ENCODE measurements at regions not wholly inside any gene's neighbourhood (a gene's known extent, or its start where the extent isn't known, plus 50 kb on each side); places are given as distances from the start of the nearest gene placed in this dataset.

- Histone ChIP-seq H3K9me3 (ENCODE audit: control insufficient read depth, insufficient read depth, low read length) (no peaks in the 10 kb centered on the region), H3K4me1 (ENCODE audit: control insufficient read depth, insufficient read depth, low read length) (no peaks in the 10 kb centered on the region), H3K9ac (ENCODE audit: low read depth, low read length) (no peak overlapping the region), H3K36me3 (ENCODE audit: control insufficient read depth, insufficient read depth, low read length) (no peaks in the 10 kb centered on the region), H3K27me3 (ENCODE audit: control insufficient read depth, insufficient read depth, low read length) (no peaks in the 10 kb centered on the region), H3K4me3 (ENCODE audit: low read depth, low read length) (no peak overlapping the region)
These were observed 933.3 kb downstream of the GRID1 start for GRCh38 chr10:85433248-85433647.

DNA sequence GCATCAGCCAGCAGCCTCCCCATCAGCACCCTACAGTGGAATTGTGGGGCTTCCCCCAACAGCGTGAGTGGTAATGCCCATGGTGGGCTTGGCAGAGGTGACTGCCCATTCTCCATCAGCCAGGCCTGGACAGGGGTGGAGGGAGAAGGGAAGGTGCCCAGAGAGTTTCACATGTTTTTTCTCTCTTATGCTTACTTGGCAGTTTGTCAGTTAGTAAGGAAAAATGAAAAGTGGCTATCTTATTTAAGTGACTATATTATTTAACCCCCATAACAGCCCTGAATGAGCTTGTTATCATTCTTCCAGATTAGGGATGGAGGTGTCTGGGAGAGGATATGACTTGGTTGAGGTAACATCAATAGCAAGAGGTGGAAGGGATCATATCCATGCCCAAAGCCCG lies 921.7 kb downstream of the GRID1 start:
- Histone ChIP-seq H3K9me3 (ENCODE audit: control insufficient read depth, insufficient read depth, low read length) (no peaks in the 10 kb centered on the region), H3K9ac (ENCODE audit: low read depth, low read length) (no peak overlapping the region), H3K4me3 (ENCODE audit: low read depth, low read length) (no peak overlapping the region), H3K27me3 (ENCODE audit: control insufficient read depth, insufficient read depth, low read length) (no peaks in the 10 kb centered on the region), H3K36me3 (ENCODE audit: control insufficient read depth, insufficient read depth, low read length) (no peaks in the 10 kb centered on the region), H3K4me1 (ENCODE audit: control insufficient read depth, insufficient read depth, low read length) (no peaks in the 10 kb centered on the region)

- no peaks in the 10 kb centered on the region for H3K27me3 ChIP-seq (ENCODE audit: control insufficient read depth, insufficient read depth, low read length)
- no peak overlapping the region for H3K9ac ChIP-seq (ENCODE audit: low read depth, low read length)
- H3K4me3 ChIP-seq (ENCODE audit: low read depth, low read length) = no peak overlapping the region
- H3K4me1 ChIP-seq (ENCODE audit: control insufficient read depth, insufficient read depth, low read length) = no peaks in the 10 kb centered on the region
- no peaks in the 10 kb centered on the region for H3K36me3 ChIP-seq (ENCODE audit: control insufficient read depth, insufficient read depth, low read length)
- H3K9me3 ChIP-seq (ENCODE audit: control insufficient read depth, insufficient read depth, low read length) = no peaks in the 10 kb centered on the region
These were observed 920.9 kb downstream of the GRID1 start for GRCh38 chr10:85445702-85446101.

DNA sequence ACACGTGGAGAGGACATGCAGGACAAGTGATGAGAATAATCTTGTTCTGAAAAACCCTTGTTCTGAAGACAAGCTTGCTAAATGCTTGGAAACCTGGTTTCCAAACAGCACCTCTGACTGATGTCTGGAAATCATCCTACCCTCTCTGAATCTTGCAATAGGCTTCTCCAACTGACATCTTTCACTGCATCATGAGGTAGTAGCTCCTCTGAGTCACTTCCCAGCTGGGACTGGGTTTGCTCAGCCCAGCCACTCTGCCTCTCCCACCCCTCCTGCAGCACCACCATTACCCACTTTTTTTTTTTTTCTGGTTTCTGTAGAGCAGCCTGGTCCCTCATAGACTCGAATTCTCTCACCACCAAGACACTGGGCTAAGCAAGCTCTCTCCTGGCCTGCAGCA lies 919.8 kb downstream of the GRID1 start:
- no peak overlapping the region for H3K9ac ChIP-seq (ENCODE audit: low read depth, low read length)
- no peaks in the 10 kb centered on the region for H3K36me3 ChIP-seq (ENCODE audit: control insufficient read depth, insufficient read depth, low read length)
- no peaks in the 10 kb centered on the region for H3K9me3 ChIP-seq (ENCODE audit: control insufficient read depth, insufficient read depth, low read length)
- no peak overlapping the region for H3K4me3 ChIP-seq (ENCODE audit: low read depth, low read length)
- no peaks in the 10 kb centered on the region for H3K4me1 ChIP-seq (ENCODE audit: control insufficient read depth, insufficient read depth, low read length)
- H3K27me3 ChIP-seq (ENCODE audit: control insufficient read depth, insufficient read depth, low read length) = no peaks in the 10 kb centered on the region

DNA sequence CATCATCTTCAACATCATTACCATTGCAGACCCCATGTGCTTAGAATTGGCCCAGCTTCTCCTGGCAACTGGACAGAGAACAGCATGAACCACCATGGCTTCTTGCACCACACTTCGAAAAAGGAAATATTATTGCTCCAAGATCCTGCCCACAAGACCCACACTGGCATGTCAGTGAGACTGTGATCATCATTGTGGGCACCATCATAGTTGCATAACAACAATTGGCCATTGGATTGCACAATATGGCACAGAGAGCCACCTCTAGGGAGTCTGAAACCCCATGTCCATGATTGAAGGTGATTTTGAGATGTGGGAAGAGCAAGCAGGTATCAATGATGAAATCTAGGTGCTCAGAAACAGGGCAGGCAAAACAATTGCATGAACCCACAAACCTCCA lies 918.9 kb downstream of the GRID1 start:
- Histone ChIP-seq H3K27me3 (ENCODE audit: control insufficient read depth, insufficient read depth, low read length) (no peaks in the 10 kb centered on the region), H3K36me3 (ENCODE audit: control insufficient read depth, insufficient read depth, low read length) (no peaks in the 10 kb centered on the region), H3K9ac (ENCODE audit: low read depth, low read length) (no peak overlapping the region), H3K4me1 (ENCODE audit: control insufficient read depth, insufficient read depth, low read length) (no peaks in the 10 kb centered on the region), H3K9me3 (ENCODE audit: control insufficient read depth, insufficient read depth, low read length) (no peaks in the 10 kb centered on the region), H3K4me3 (ENCODE audit: low read depth, low read length) (no peak overlapping the region)

DNA sequence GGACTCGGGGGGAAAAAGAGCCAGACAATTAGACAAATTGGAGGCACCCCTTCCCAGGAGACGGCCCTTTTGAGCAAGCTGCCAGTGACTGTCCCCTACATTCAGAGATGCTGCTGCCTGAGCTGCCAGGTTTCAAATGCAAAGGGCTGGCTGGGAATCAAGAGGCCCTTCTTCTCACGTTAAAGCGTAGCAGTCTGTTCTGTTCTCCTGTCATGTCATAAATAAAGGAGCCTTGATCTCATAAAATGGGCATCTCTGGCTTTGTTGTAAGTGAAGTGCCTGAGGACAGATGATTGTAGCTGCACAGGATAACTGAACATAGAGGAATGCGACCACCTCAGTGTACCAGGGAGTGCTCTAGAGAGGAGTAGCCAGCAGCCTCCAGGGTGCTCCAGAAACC lies 917.9 kb downstream of the GRID1 start:
- Histone ChIP-seq H3K4me3 (ENCODE audit: low read depth, low read length) (no peak overlapping the region), H3K9me3 (ENCODE audit: control insufficient read depth, insufficient read depth, low read length) (no peaks in the 10 kb centered on the region), H3K9ac (ENCODE audit: low read depth, low read length) (no peak overlapping the region), H3K4me1 (ENCODE audit: control insufficient read depth, insufficient read depth, low read length) (no peaks in the 10 kb centered on the region), H3K36me3 (ENCODE audit: control insufficient read depth, insufficient read depth, low read length) (no peaks in the 10 kb centered on the region), H3K27me3 (ENCODE audit: control insufficient read depth, insufficient read depth, low read length) (no peaks in the 10 kb centered on the region)

GRCh38 chr10:85454386-85454785 lies 912.2 kb downstream of the GRID1 start:
- Histone ChIP-seq H3K27me3 (ENCODE audit: control insufficient read depth, insufficient read depth, low read length) (no peaks in the 10 kb centered on the region), H3K36me3 (ENCODE audit: control insufficient read depth, insufficient read depth, low read length) (no peaks in the 10 kb centered on the region), H3K4me3 (ENCODE audit: low read depth, low read length) (no peak overlapping the region), H3K9me3 (ENCODE audit: control insufficient read depth, insufficient read depth, low read length) (no peaks in the 10 kb centered on the region), H3K4me1 (ENCODE audit: control insufficient read depth, insufficient read depth, low read length) (no peaks in the 10 kb centered on the region), H3K9ac (ENCODE audit: low read depth, low read length) (no peak overlapping the region)

DNA sequence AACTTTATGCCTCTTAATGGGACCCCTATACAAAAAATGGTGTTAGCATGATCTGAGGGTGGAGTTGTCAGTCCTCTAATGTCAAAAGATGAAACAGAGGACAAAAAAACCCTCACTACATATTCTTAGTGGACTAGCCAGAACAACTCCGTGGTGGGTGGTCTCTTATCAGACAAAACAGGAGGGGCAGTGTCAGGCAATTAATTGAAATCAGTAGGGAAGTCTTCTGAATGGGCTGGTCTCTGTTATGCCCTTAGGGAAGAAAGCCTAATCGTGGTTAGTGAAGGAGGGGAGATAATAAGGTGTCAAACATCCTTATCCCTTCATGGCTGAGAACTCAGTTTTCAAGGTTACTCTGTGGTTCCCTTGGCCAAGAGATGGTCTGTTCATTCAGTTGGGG lies 909.4 kb downstream of the GRID1 start:
- Histone ChIP-seq H3K36me3 (ENCODE audit: control insufficient read depth, insufficient read depth, low read length) (no peaks in the 10 kb centered on the region), H3K4me3 (ENCODE audit: low read depth, low read length) (no peak overlapping the region), H3K9ac (ENCODE audit: low read depth, low read length) (no peak overlapping the region), H3K9me3 (ENCODE audit: control insufficient read depth, insufficient read depth, low read length) (no peaks in the 10 kb centered on the region), H3K4me1 (ENCODE audit: control insufficient read depth, insufficient read depth, low read length) (no peaks in the 10 kb centered on the region), H3K27me3 (ENCODE audit: control insufficient read depth, insufficient read depth, low read length) (no peaks in the 10 kb centered on the region)

- Histone ChIP-seq H3K9ac (ENCODE audit: low read depth, low read length) (no peak overlapping the region), H3K27me3 (ENCODE audit: control insufficient read depth, insufficient read depth, low read length) (no peaks in the 10 kb centered on the region), H3K4me1 (ENCODE audit: control insufficient read depth, insufficient read depth, low read length) (no peaks in the 10 kb centered on the region), H3K9me3 (ENCODE audit: control insufficient read depth, insufficient read depth, low read length) (no peaks in the 10 kb centered on the region), H3K4me3 (ENCODE audit: low read depth, low read length) (no peak overlapping the region), H3K36me3 (ENCODE audit: control insufficient read depth, insufficient read depth, low read length) (no peaks in the 10 kb centered on the region)
These were observed 908.3 kb downstream of the GRID1 start for GRCh38 chr10:85458324-85458723.

GRCh38 chr10:85459906-85460305 lies 906.7 kb downstream of the GRID1 start:
- Histone ChIP-seq H3K9ac (ENCODE audit: low read depth, low read length) (no peak overlapping the region), H3K9me3 (ENCODE audit: control insufficient read depth, insufficient read depth, low read length) (no peaks in the 10 kb centered on the region), H3K4me3 (ENCODE audit: low read depth, low read length) (no peak overlapping the region), H3K27me3 (ENCODE audit: control insufficient read depth, insufficient read depth, low read length) (no peaks in the 10 kb centered on the region), H3K36me3 (ENCODE audit: control insufficient read depth, insufficient read depth, low read length) (no peaks in the 10 kb centered on the region), H3K4me1 (ENCODE audit: control insufficient read depth, insufficient read depth, low read length) (no peaks in the 10 kb centered on the region)

DNA sequence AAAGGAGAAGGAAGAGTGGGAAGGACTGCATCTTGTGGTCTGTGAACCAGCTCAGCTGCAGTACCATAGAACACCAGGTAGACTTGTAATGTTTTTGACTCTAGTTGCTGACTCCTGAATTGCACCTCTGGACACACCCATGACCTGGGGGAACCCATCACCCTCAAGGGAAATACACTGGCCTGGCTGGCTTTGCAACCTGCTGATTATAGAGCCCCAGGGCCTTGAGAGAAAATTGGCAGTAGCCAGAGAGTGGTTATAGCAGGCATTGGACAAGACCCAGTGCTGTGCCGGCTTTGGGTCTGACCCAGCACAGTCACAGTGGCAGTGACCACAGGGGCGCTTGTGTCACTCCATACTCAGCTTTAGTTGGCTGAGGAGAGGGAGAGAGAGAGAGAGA lies 902.3 kb downstream of the GRID1 start:
- Histone ChIP-seq H3K4me1 (ENCODE audit: control insufficient read depth, insufficient read depth, low read length) (no peaks in the 10 kb centered on the region), H3K36me3 (ENCODE audit: control insufficient read depth, insufficient read depth, low read length) (no peaks in the 10 kb centered on the region), H3K9me3 (ENCODE audit: control insufficient read depth, insufficient read depth, low read length) (no peaks in the 10 kb centered on the region), H3K9ac (ENCODE audit: low read depth, low read length) (no peak overlapping the region), H3K27me3 (ENCODE audit: control insufficient read depth, insufficient read depth, low read length) (no peaks in the 10 kb centered on the region), H3K4me3 (ENCODE audit: low read depth, low read length) (no peak overlapping the region)

- Histone ChIP-seq H3K4me1 (ENCODE audit: control insufficient read depth, insufficient read depth, low read length) (no peaks in the 10 kb centered on the region), H3K9me3 (ENCODE audit: control insufficient read depth, insufficient read depth, low read length) (no peaks in the 10 kb centered on the region), H3K27me3 (ENCODE audit: control insufficient read depth, insufficient read depth, low read length) (no peaks in the 10 kb centered on the region), H3K4me3 (ENCODE audit: low read depth, low read length) (no peak overlapping the region), H3K9ac (ENCODE audit: low read depth, low read length) (no peak overlapping the region), H3K36me3 (ENCODE audit: control insufficient read depth, insufficient read depth, low read length) (no peaks in the 10 kb centered on the region)
These were observed 888.6 kb downstream of the GRID1 start for GRCh38 chr10:85477979-85478378.

DNA sequence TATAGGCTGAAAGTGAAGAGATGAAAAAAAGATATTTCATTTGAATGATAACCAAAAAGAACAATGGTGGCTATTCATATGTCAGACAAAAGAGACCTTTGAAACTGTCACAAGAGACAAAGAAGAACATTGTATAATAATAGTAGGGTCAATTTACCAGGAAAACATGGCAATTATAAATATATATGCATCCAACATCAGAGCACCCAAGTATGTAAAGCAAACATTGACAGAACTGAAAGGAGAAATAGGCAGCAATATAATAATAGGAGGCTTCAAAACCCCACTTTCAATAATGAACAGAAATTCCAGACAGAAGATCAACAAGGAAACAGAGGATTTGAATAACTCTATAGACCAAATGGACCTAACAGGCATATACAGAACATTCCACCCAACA lies 876.2 kb downstream of the GRID1 start:
- no peak overlapping the region for H3K4me3 ChIP-seq (ENCODE audit: low read depth, low read length)
- H3K36me3 ChIP-seq (ENCODE audit: control insufficient read depth, insufficient read depth, low read length) = no peaks in the 10 kb centered on the region
- peaks cover 3% of the 10 kb centered on the region for H3K4me1 ChIP-seq (ENCODE audit: control insufficient read depth, insufficient read depth, low read length)
- no peak overlapping the region for H3K9ac ChIP-seq (ENCODE audit: low read depth, low read length)
- peaks cover 43% of the 10 kb centered on the region for H3K27me3 ChIP-seq (ENCODE audit: control insufficient read depth, insufficient read depth, low read length)
- no peaks in the 10 kb centered on the region for H3K9me3 ChIP-seq (ENCODE audit: control insufficient read depth, insufficient read depth, low read length)

Measured in iPS-15b (cell line).